Bronchial epithelial cell (primary cell): ENCODE measurements at regions not wholly inside any gene's neighbourhood (a gene's known extent, or its start where the extent isn't known, plus 50 kb on each side); places are given as distances from the start of the nearest gene placed in this dataset.
"Not testable (repeated sequence)": the region's sequence is repeated elsewhere in the genome, so short reads cannot be mapped to it uniquely, and the experiment has no call there.

Experiments used
- DNase-seq: peaks from one replicate; pipeline ENCODE4 v3.0.0-alpha.2; 2010; ENCODE audit warnings: low read depth
- FAIRE-seq: peaks from 2 replicates; lab custom pipeline; 2011; peaks lifted over from hg19 to GRCh38; lab: Jason Lieb, UNC
- H3K27me3 ChIP-seq: 2 replicates; pipeline ENCODE4 v1.5.1; 2011; ENCODE audit warnings: low read length; ENCODE audit not compliant: control insufficient read depth, insufficient read depth
- H3K36me3 ChIP-seq: 2 replicates; pipeline ENCODE4 v1.5.1; 2011; ENCODE audit warnings: low read length; ENCODE audit not compliant: control insufficient read depth, insufficient read depth
- H3K4me3 ChIP-seq: 2 replicates; pipeline ENCODE4 v1.5.1; 2011; ENCODE audit warnings: mild to moderate bottlenecking, low read depth, low read length, control low read depth
- TF ChIP-seq, protein P1 (sequence below): IDR thresholded peaks from 2 replicates; pipeline ENCODE4 v1.5.1; 2011; ENCODE audit warnings: mild to moderate bottlenecking, moderate library complexity, low read length, control low read depth, inconsistent platforms; ENCODE audit not compliant: insufficient read depth, severe bottlenecking

- DNase-seq, result no peak
- no peak for FAIRE-seq
- Histone ChIP-seq H3K27me3 (no peaks in the 10 kb centered on the region), H3K4me3 (no peak overlapping the region), H3K36me3 (peaks cover 2% of the 10 kb centered on the region)
- TF ChIP-seq, protein P1, sequence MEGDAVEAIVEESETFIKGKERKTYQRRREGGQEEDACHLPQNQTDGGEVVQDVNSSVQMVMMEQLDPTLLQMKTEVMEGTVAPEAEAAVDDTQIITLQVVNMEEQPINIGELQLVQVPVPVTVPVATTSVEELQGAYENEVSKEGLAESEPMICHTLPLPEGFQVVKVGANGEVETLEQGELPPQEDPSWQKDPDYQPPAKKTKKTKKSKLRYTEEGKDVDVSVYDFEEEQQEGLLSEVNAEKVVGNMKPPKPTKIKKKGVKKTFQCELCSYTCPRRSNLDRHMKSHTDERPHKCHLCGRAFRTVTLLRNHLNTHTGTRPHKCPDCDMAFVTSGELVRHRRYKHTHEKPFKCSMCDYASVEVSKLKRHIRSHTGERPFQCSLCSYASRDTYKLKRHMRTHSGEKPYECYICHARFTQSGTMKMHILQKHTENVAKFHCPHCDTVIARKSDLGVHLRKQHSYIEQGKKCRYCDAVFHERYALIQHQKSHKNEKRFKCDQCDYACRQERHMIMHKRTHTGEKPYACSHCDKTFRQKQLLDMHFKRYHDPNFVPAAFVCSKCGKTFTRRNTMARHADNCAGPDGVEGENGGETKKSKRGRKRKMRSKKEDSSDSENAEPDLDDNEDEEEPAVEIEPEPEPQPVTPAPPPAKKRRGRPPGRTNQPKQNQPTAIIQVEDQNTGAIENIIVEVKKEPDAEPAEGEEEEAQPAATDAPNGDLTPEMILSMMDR, result no peak
Measured at GRCh38 chr14:51593397-51593796, 58.3 kb upstream of the FRMD6 start.

DNA sequence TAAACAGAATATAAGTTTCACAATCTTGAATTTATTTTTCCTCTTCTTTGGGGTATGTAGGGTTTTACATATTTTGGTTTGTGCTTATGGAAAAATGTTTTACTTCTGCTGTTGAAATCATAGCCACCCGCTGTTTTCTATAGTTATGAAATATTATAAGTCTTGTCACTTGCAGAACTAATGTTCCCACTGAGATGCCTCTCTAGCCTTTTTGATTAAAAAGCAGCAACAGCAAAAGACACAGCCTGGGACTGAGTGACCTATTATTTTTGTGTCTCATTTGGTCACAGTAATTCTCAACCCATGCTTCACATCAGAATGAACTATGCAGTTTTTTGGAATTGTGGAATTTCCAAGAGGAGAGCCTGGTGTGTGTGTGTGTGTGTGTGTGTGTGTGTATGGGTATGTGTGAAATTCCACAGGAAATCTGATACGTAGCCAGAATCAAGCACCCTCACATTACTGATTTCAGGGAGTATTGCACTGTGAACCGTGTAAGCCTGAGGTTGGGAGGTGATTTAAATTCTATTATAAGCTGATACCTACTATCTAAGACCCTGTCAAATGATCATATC is 55.7 kb upstream of the FRMD6 start:
- H3K27me3 ChIP-seq, result no peaks in the 10 kb centered on the region
- TF ChIP-seq, protein P1, result no peak
- DNase-seq (no peak), FAIRE-seq (no peak)
- no peak overlapping the region for H3K4me3 ChIP-seq
- peaks cover 3% of the 10 kb centered on the region for H3K36me3 ChIP-seq

- no peaks in the 10 kb centered on the region for H3K27me3 ChIP-seq
- TF ChIP-seq, protein P1, result no peak
- H3K4me3 ChIP-seq, result no peak overlapping the region
- H3K36me3 ChIP-seq, result peaks cover 5% of the 10 kb centered on the region
- no peak for FAIRE-seq
- no peak for DNase-seq
Measured at GRCh38 chr14:51596488-51597117, 55.1 kb upstream of the FRMD6 start.

DNA sequence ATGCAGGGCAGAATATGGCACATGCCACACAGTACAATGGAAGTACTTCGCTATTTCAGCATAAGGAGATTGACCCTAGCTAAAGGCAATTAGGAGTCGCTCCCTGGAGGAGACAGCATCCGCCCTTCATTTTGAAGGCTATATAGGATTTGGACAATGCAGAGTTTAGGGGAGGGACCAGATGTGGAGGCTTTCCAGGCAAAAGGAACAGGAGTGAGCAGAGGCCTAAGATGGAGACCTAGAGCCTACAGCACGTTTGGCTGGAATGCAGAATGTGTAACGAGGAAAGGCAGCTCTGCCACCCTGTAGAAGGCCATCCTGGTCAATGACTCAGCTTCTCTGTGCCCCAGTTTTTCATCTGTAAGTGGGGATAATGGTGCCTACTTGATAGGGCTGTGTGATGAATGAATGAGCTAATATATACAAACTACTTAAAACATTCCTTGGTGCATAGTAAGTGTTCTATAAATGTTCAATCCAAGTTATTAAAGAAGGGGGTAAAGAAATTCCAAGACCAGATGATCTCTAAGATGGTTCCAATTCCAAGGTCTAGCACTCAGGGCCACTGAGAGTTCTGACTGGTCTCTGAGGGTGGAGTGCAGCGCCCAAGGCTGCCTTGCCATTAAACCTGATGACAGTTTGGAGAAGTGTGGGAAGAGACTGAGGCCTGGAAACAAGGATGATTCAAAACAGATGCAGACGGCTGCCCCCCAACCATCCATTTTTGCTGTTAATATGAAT is 54.3 kb upstream of the FRMD6 start:
- no peaks in the 10 kb centered on the region for H3K27me3 ChIP-seq
- FAIRE-seq, result no peak
- H3K36me3 ChIP-seq, result peaks cover 5% of the 10 kb centered on the region
- TF ChIP-seq, protein P1, result no peak
- DNase-seq, result no peak
- no peak overlapping the region for H3K4me3 ChIP-seq

DNA sequence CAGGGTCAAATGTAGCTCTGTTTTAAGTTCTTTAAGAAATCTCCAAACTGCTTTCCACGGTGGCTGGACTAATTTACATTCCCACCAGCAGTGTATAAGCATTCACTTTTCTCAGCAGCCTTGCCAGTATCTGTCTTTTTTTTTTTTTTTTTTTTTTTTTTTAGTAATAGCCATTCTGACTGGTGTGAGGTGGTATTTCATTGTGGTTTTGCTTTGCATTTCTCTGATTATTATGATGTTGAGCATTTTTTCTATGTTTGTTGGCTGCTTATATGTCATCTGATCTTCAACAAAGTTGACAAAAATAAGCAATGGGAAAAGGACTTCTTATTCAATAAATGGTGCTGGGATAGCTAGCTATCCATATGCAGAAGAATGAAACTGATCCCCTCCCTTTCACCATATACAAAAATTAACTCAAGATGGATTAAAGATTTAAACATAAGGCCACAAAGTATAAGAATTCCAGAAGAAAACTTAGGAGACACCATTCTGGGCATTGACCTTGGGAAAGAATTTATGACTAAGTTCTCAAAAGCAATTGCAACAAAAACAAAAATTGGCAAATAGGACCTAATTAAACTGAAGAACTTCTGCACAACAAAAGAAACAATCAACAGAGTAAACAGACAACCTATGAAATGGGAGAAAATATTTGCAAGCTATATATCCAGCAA is 52.6 kb upstream of the FRMD6 start:
- H3K36me3 ChIP-seq, H3K4me3 ChIP-seq, H3K27me3 ChIP-seq, DNase-seq, FAIRE-seq: not testable (repeated sequence)

DNA sequence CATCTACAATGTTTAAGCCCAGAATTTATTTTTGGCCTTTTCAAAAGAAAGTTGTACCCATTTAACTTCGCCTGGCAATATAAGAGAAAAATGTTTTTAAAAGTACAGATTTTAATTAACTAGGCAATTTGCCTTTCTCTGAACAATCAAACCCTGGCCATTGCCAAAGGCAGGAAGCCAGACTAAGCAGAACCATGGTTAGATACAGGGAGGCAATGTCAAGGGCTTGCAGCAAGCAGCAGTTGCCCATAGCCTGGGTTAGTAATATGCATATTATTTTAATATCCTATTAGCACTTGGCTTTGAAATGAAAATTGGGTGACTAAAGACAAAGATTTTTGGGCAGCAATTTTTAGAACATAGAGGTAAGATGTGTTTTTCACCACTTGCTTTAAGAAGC is 51.1 kb upstream of the FRMD6 start:
- TF ChIP-seq, protein P1, result no peak
- no peak for FAIRE-seq
- H3K4me3 ChIP-seq, result no peak overlapping the region

More for the DNA sequence above, 51.1 kb upstream of the FRMD6 start:
- no peaks in the 10 kb centered on the region for H3K27me3 ChIP-seq
- peaks cover 5% of the 10 kb centered on the region for H3K36me3 ChIP-seq
- DNase-seq, result no peak
